H9 (cell line): ENCODE measurements at regions not wholly inside any gene's neighbourhood (a gene's known extent, or its start where the extent isn't known, plus 50 kb on each side); places are given as distances from the start of the nearest gene placed in this dataset.

Experiments
- DNase-seq: peaks from one replicate; pipeline ENCODE4 v3.0.0-alpha.2; 2017
- H2AFZ ChIP-seq: one replicate; pipeline ENCODE4 v1.6.1; 2013; ENCODE audit warnings: mild to moderate bottlenecking, low read length, control low read depth, moderate library complexity
- H2AK5ac ChIP-seq: 2 replicates; pipeline ENCODE4 v1.6.1; 2013; ENCODE audit warnings: low read length, control low read depth, mixed read lengths; ENCODE audit not compliant: insufficient read length
- H2BK120ac ChIP-seq: one replicate; pipeline ENCODE4 v1.6.1; 2013; ENCODE audit warnings: low read depth, mild to moderate bottlenecking, low read length, control low read depth, inconsistent platforms; ENCODE audit not compliant: poor library complexity, severe bottlenecking
- H2BK12ac ChIP-seq: 2 replicates; pipeline ENCODE4 v1.6.1; 2013; ENCODE audit warnings: low read length, control low read depth, mixed read lengths, low read depth; ENCODE audit not compliant: insufficient read length
- H2BK15ac ChIP-seq: 2 replicates; pipeline ENCODE4 v1.6.1; 2013; ENCODE audit warnings: low read depth, low read length, control low read depth
- H2BK20ac ChIP-seq: one replicate; pipeline ENCODE4 v1.6.1; 2013; ENCODE audit warnings: low read depth, mild to moderate bottlenecking, low read length, control low read depth, inconsistent platforms; ENCODE audit not compliant: poor library complexity, severe bottlenecking
- H2BK5ac ChIP-seq: 2 replicates; pipeline ENCODE4 v1.6.1; 2013; ENCODE audit warnings: low read length, control low read depth, mixed read lengths; ENCODE audit not compliant: insufficient read length
- H3K14ac ChIP-seq: 2 replicates; pipeline ENCODE4 v1.6.1; 2013; ENCODE audit warnings: low read length, control low read depth; ENCODE audit not compliant: insufficient read depth
- H3K18ac ChIP-seq: 2 replicates; pipeline ENCODE4 v1.6.1; 2013; ENCODE audit warnings: low read depth, mild to moderate bottlenecking, mixed read lengths, low read length, control low read depth; ENCODE audit not compliant: insufficient read length
- H3K23ac ChIP-seq: 2 replicates; pipeline ENCODE4 v1.6.1; 2013; ENCODE audit warnings: low read length, control low read depth, mixed read lengths, low read depth; ENCODE audit not compliant: insufficient read length
- H3K23me2 ChIP-seq: 2 replicates; pipeline ENCODE4 v1.6.1; 2013; ENCODE audit warnings: low read depth, mild to moderate bottlenecking, mixed read lengths, low read length, control low read depth; ENCODE audit not compliant: insufficient read length, poor library complexity, severe bottlenecking
- H3K27ac ChIP-seq: 2 replicates; pipeline ENCODE4 v1.5.1; 2013; ENCODE audit warnings: low read length, control low read depth, mixed read lengths, low read depth; ENCODE audit not compliant: insufficient read length
- H3K27me3 ChIP-seq: 2 replicates; pipeline ENCODE4 v1.6.1; 2013; ENCODE audit warnings: low read length, control low read depth, inconsistent platforms; ENCODE audit not compliant: insufficient read depth
- H3K4ac ChIP-seq: 2 replicates; pipeline ENCODE4 v1.6.1; 2013; ENCODE audit warnings: low read depth, mild to moderate bottlenecking, control low read depth, inconsistent platforms, low read length, moderate library complexity
- H3K4me1 ChIP-seq: 2 replicates; pipeline ENCODE4 v1.6.1; 2013; ENCODE audit warnings: low read length, control low read depth, inconsistent platforms; ENCODE audit not compliant: insufficient read depth
- H3K4me2 ChIP-seq: 2 replicates; pipeline ENCODE4 v1.6.1; 2013; ENCODE audit warnings: low read length, control low read depth, mixed read lengths; ENCODE audit not compliant: insufficient read length, insufficient read depth
- H3K56ac ChIP-seq: 2 replicates; pipeline ENCODE4 v1.6.1; 2013; ENCODE audit warnings: low read depth, mild to moderate bottlenecking, mixed read lengths, low read length, control low read depth; ENCODE audit not compliant: insufficient read length
- H3K79me1 ChIP-seq: 2 replicates; pipeline ENCODE4 v1.6.1; 2013; ENCODE audit warnings: low read depth, mild to moderate bottlenecking, moderate library complexity, low read length, control low read depth, inconsistent platforms; ENCODE audit not compliant: insufficient read depth, poor library complexity, severe bottlenecking
- H3K79me2 ChIP-seq: 2 replicates; pipeline ENCODE4 v1.6.1; 2013; ENCODE audit warnings: low read length, control low read depth, inconsistent platforms; ENCODE audit not compliant: insufficient read depth
- H3K9ac ChIP-seq: 2 replicates; pipeline ENCODE4 v1.6.1; 2013; ENCODE audit warnings: low read length, control low read depth, mixed read lengths; ENCODE audit not compliant: insufficient read length; ENCODE audit errors: extremely low read depth
- H3K9me3 ChIP-seq: one replicate; pipeline ENCODE4 v1.6.1; 2013; ENCODE audit warnings: low read depth, low read length, inconsistent platforms; ENCODE audit not compliant: control insufficient read depth
- H3T11ph ChIP-seq: one replicate; pipeline ENCODE4 v1.6.1; 2013; ENCODE audit warnings: mild to moderate bottlenecking, low read length, control low read depth, inconsistent platforms
- H4K20me1 ChIP-seq: one replicate; pipeline ENCODE4 v1.6.1; 2013; ENCODE audit not compliant: control insufficient read depth, insufficient read length, insufficient read depth
- H4K5ac ChIP-seq: 2 replicates; pipeline ENCODE4 v1.6.1; 2013; ENCODE audit warnings: low read depth, mild to moderate bottlenecking, mixed read lengths, low read length, control low read depth; ENCODE audit not compliant: insufficient read length
- H4K8ac ChIP-seq: replicated peaks from 2 replicates; pipeline ENCODE4 v1.6.1; 2013; ENCODE audit warnings: low read length, control low read depth, mixed read lengths, low read depth; ENCODE audit not compliant: insufficient read length
- H4K91ac ChIP-seq: 2 replicates; pipeline ENCODE4 v1.6.1; 2013; ENCODE audit warnings: low read depth, mild to moderate bottlenecking, moderate library complexity, mixed read lengths, low read length, control low read depth; ENCODE audit not compliant: insufficient read length
- H3K27ac Mint-ChIP-seq, 3 experiments: 2 replicates in 2 of 3; 3 replicates in 1 of 3; pipeline ENCODE4 v1.8.0; 2020 to 2021; ENCODE audit warnings: mixed read lengths in 3 of 3, mild to moderate bottlenecking in 1 of 3, moderate library complexity in 1 of 3
- H3K27me3 Mint-ChIP-seq: 2 replicates; pipeline ENCODE4 v1.8.0; 2021; ENCODE audit warnings: low read depth, mild to moderate bottlenecking, moderate library complexity, mixed read lengths
- H3K36me3 Mint-ChIP-seq, 3 experiments: 2 replicates in 2 of 3; 3 replicates in 1 of 3; pipeline ENCODE4 v1.8.0; 2020 to 2021; ENCODE audit warnings: low read depth in 3 of 3, mixed read lengths in 3 of 3; ENCODE audit not compliant: insufficient read depth in 1 of 3
- H3K4me1 Mint-ChIP-seq, 2 experiments: 2 replicates each; pipeline ENCODE4 v1.8.0; 2020; ENCODE audit warnings: mixed read lengths in 2 of 2
- H3K4me3 Mint-ChIP-seq, 2 experiments: 2 replicates in 1 of 2; 3 replicates in 1 of 2; pipeline ENCODE4 v1.8.0; 2020 to 2021; ENCODE audit warnings: mild to moderate bottlenecking in 2 of 2, mixed read lengths in 2 of 2, moderate library complexity in 1 of 2
- H3K9me3 Mint-ChIP-seq, 2 experiments: 2 replicates in 1 of 2; 3 replicates in 1 of 2; pipeline ENCODE4 v1.8.0; 2020; ENCODE audit warnings: mild to moderate bottlenecking in 2 of 2, mixed read lengths in 2 of 2, moderate library complexity in 1 of 2
- WGBS: extraction: QIAGEN DNeasy Blood & Tissue Kit; methylation state at CpG from one replicate; pipeline ENCODE4 v1.1.7; 2013; ENCODE audit warnings: missing lambda C conversion rate, low lambda C conversion rate, mixed read lengths; ENCODE audit not compliant: insufficient read length; ENCODE audit errors: extremely low coverage; 5-methylcytosine and 5-hydroxymethylcytosine counted together
- TF ChIP-seq, protein P1 (sequence below): fragments of 200-600 bp; sonication (generic); conservative IDR thresholded peaks from 3 replicates; pipeline ENCODE4 v1.8.0; 2021; ENCODE audit warnings: antibody characterized with exemption, mild to moderate bottlenecking

DNA sequence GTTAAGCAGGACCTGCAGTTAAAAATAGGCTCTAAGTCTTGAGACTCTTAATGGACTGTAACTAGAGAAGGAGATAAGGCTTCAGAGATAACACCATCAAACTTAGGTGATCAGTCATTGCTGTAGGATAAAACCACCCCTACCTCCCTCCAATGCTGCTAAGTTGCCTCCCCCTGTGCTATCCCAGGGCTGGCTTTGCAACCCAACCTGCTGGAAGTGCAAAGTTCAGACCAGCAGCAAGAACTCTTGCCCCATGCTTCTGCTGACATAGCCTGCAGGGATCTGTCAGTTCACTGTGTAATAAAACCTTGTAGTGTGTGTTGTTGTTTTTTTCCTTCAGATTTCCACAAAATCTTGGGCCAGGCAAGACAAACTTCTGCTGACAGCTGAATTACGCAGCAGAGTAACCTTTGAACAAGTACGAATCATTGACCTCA is 57.4 kb upstream of the EPB41L3 start:
- no peaks in the 10 kb centered on the region; a peak in 1 of 5 replicates for H3K9me3 Mint-ChIP-seq

More for the DNA sequence above, 57.4 kb upstream of the EPB41L3 start:
- H3K79me2 ChIP-seq, result no peaks in the 10 kb centered on the region
- no peaks in the 10 kb centered on the region for H3K27me3 Mint-ChIP-seq
- no peak overlapping the region for H2BK20ac ChIP-seq
- H3K9me3 ChIP-seq, result no peaks in the 10 kb centered on the region
- TF ChIP-seq, protein P1, sequence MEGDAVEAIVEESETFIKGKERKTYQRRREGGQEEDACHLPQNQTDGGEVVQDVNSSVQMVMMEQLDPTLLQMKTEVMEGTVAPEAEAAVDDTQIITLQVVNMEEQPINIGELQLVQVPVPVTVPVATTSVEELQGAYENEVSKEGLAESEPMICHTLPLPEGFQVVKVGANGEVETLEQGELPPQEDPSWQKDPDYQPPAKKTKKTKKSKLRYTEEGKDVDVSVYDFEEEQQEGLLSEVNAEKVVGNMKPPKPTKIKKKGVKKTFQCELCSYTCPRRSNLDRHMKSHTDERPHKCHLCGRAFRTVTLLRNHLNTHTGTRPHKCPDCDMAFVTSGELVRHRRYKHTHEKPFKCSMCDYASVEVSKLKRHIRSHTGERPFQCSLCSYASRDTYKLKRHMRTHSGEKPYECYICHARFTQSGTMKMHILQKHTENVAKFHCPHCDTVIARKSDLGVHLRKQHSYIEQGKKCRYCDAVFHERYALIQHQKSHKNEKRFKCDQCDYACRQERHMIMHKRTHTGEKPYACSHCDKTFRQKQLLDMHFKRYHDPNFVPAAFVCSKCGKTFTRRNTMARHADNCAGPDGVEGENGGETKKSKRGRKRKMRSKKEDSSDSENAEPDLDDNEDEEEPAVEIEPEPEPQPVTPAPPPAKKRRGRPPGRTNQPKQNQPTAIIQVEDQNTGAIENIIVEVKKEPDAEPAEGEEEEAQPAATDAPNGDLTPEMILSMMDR, result no peak
- no peak overlapping the region for H3K27ac Mint-ChIP-seq
- H2AK5ac ChIP-seq, result no peak overlapping the region
- H3K36me3 Mint-ChIP-seq, result no peaks in the 10 kb centered on the region
- H3K56ac ChIP-seq, result no peak overlapping the region
- H3K4me2 ChIP-seq, result no peak overlapping the region
- no peaks in the 10 kb centered on the region for H3K27me3 ChIP-seq
- H3K14ac ChIP-seq, result no peak overlapping the region
- H2AFZ ChIP-seq, result no peak overlapping the region
- no peak overlapping the region for H3K4ac ChIP-seq
- H2BK120ac ChIP-seq, result no peak overlapping the region
- H3K27ac ChIP-seq, result no peak overlapping the region
- no peak overlapping the region for H2BK15ac ChIP-seq
- no peaks in the 10 kb centered on the region for H4K20me1 ChIP-seq
- no CpG with 5 or more reads among the region's 2 CpGs for WGBS
- H2BK5ac ChIP-seq, result no peak overlapping the region
- no peak overlapping the region for H3K18ac ChIP-seq
- H3K4me3 Mint-ChIP-seq, result no peak overlapping the region
- no peak overlapping the region for H4K5ac ChIP-seq
- no peak overlapping the region for H2BK12ac ChIP-seq
- DNase-seq, result no peak
- H3K9ac ChIP-seq, result no peak overlapping the region
- H3K23ac ChIP-seq, result no peak overlapping the region
- H3K4me1 Mint-ChIP-seq, result peaks cover 10 to 13% of the 10 kb centered on the region in 2 experiments
- H3T11ph ChIP-seq, result no peak overlapping the region
- no peak overlapping the region for H4K8ac ChIP-seq
- H3K4me1 ChIP-seq, result no peaks in the 10 kb centered on the region
- H4K91ac ChIP-seq, result no peak overlapping the region
- no peaks in the 10 kb centered on the region for H3K23me2 ChIP-seq
- H3K79me1 ChIP-seq, result no peaks in the 10 kb centered on the region
